HepG2 (cell line): ENCODE measurements at regions not wholly inside any gene's neighbourhood (a gene's known extent, or its start where the extent isn't known, plus 50 kb on each side); places are given as distances from the start of the nearest gene placed in this dataset.

ENCODE experiments used
- ATAC-seq: fragments of 200-7000 bp; cut with Tn5 transposase; 3 replicates; pipeline ENCODE4 v1.9.1; 2020; ENCODE audit warnings: mild to moderate bottlenecking, moderate library complexity
- BruUV-seq: library from RNA; stranded (reverse); fragments of 400-500 nt; replicated peaks from 2 replicates; lab custom pipeline; 2021; lab: Mats Ljungman, UMichigan
- CTCF ChIA-PET: fragments of 300-600 bp; formaldehyde crosslinking; extraction: SDS; loops from one replicate; lab custom pipeline; 2021; ENCODE audit warnings: low total read pairs, inconsistent platforms, low intra/inter-chr PET ratio; lab: Yijun Ruan, JAX
- POLR2A ChIA-PET: fragments of 350-600 bp; sonication (Branson Sonifier 250); formaldehyde crosslinking; loops from one replicate; lab custom pipeline; 2020; ENCODE audit warnings: antibody characterized with exemption, inconsistent platforms; lab: Yijun Ruan, JAX
- DNase-seq: peaks from one replicate; pipeline ENCODE4 v3.0.0-alpha.2; 2015; ENCODE audit warnings: low spot score
- FAIRE-seq: peaks from 3 replicates; lab custom pipeline; 2011; peaks lifted over from hg19 to GRCh38; lab: Jason Lieb, UNC
- H2AFZ ChIP-seq: one replicate; pipeline ENCODE4 v1.6.1; 2011; ENCODE audit warnings: low read length, inconsistent platforms
- H3K27ac ChIP-seq: fragments of 300-600 bp; 3 replicates; pipeline ENCODE4 v1.8.0; 2011; ENCODE audit warnings: mixed run types, mild to moderate bottlenecking, mixed read lengths, low read length, inconsistent platforms; ENCODE audit not compliant: insufficient read depth; ENCODE audit errors: extremely low read length
- H3K27me3 ChIP-seq, 2 experiments: fragments of 200-600 bp in 1 of 2; 2 replicates in 1 of 2; 3 replicates in 1 of 2; pipeline versions ENCODE4 v1.6.0 to v1.8.0; 2011; ENCODE audit warnings: low read length in 2 of 2, mild to moderate bottlenecking in 2 of 2, moderate library complexity in 2 of 2, inconsistent platforms in 1 of 2; ENCODE audit not compliant: insufficient read depth in 2 of 2, control insufficient read depth in 1 of 2
- H3K36me3 ChIP-seq, 2 experiments: fragments of 200-600 bp in 1 of 2; replicated peaks in 1 of 2; 2 replicates in 1 of 2; 3 replicates in 1 of 2; pipeline versions ENCODE4 v1.5.1 to v1.8.0; 2011; ENCODE audit warnings: low read length in 2 of 2, inconsistent platforms in 1 of 2; ENCODE audit not compliant: insufficient read depth in 2 of 2, control insufficient read depth in 1 of 2
- H3K4me1 ChIP-seq: 2 replicates; pipeline ENCODE4 v1.5.1; 2012; ENCODE audit warnings: low read length, inconsistent platforms; ENCODE audit not compliant: insufficient read depth
- H3K4me2 ChIP-seq: 2 replicates; pipeline ENCODE4 v1.6.0; 2011; ENCODE audit warnings: low read depth, low read length, inconsistent platforms
- H3K4me3 ChIP-seq, 3 experiments: fragments of 200-600 bp in 1 of 3; sonication (generic), shearing (Covaris generic) in 1 of 3; replicated peaks in 1 of 3; 2 replicates each; pipeline ENCODE4 v1.5.1; 2011 to 2016; ENCODE audit warnings: low read length in 3 of 3, inconsistent platforms in 2 of 3, low read depth in 2 of 3, mild to moderate bottlenecking in 2 of 3, control low read depth in 1 of 3, mixed read lengths in 1 of 3; ENCODE audit not compliant: insufficient read depth in 1 of 3
- H3K79me2 ChIP-seq: one replicate; pipeline ENCODE4 v1.6.1; 2011; ENCODE audit warnings: low read length, inconsistent platforms; ENCODE audit not compliant: insufficient read depth
- H3K9ac ChIP-seq: 2 replicates; pipeline ENCODE4 v1.6.0; 2011; ENCODE audit warnings: mild to moderate bottlenecking, low read depth, low read length, inconsistent platforms; ENCODE audit not compliant: insufficient read depth
- H3K9me3 ChIP-seq: 2 replicates; pipeline ENCODE4 v1.5.1; 2012; ENCODE audit warnings: mild to moderate bottlenecking, low read length
- H4K20me1 ChIP-seq: 2 replicates; pipeline ENCODE4 v1.6.0; 2011; ENCODE audit warnings: inconsistent platforms, mild to moderate bottlenecking, low read length, moderate library complexity; ENCODE audit not compliant: insufficient read depth
- CHCHD3 ChIP-seq: sonication (generic); formaldehyde crosslinking; IDR thresholded peaks from 2 replicates; pipeline ENCODE4 v1.8.0; 2022; ENCODE audit warnings: mild to moderate bottlenecking, missing genetic modification reagents, moderate library complexity
- HNF4A ChIP-seq: sonication (generic); formaldehyde crosslinking; IDR thresholded peaks from 2 replicates; pipeline ENCODE4 v1.4.0; 2020; ENCODE audit warnings: missing genetic modification reagents
- HOMEZ ChIP-seq: IDR thresholded peaks from 2 replicates; pipeline ENCODE4 v1.6.1; 2016; ENCODE audit warnings: low read depth
- JUNB ChIP-seq: sonication (generic); formaldehyde crosslinking; IDR thresholded peaks from 2 replicates; pipeline ENCODE4 v1.8.0; 2022; ENCODE audit warnings: missing genetic modification reagents, mild to moderate bottlenecking, borderline replicate concordance
- KDM5B ChIP-seq: sonication (generic); formaldehyde crosslinking; IDR thresholded peaks from 2 replicates; pipeline ENCODE4 v1.4.0; 2020; ENCODE audit warnings: missing genetic modification reagents, mild to moderate bottlenecking, borderline replicate concordance
- KDM6A ChIP-seq: IDR thresholded peaks from 2 replicates; pipeline ENCODE4 v1.6.1; 2016; ENCODE audit warnings: low read depth
- SNAPC5 ChIP-seq: sonication (generic); formaldehyde crosslinking; IDR thresholded peaks from 2 replicates; pipeline ENCODE4 v1.8.1; 2023; ENCODE audit warnings: mild to moderate bottlenecking, missing genetic modification reagents, borderline replicate concordance
- SP1 ChIP-seq, 2 experiments: fragments of 450-650 bp in 1 of 2; sonication (generic) in 1 of 2; formaldehyde crosslinking in 1 of 2; IDR thresholded peaks; 2 replicates each; pipeline versions ENCODE4 v1.4.0 to v1.6.1; 2016 to 2020; ENCODE audit warnings: missing genetic modification reagents in 1 of 2
- SRSF9 ChIP-seq: fragments of 200-400 bp; formaldehyde crosslinking; IDR thresholded peaks from 2 replicates; pipeline ENCODE4 v1.6.1; 2018; ENCODE audit warnings: borderline replicate concordance, mild to moderate bottlenecking, low read depth, low read length; ENCODE audit not compliant: insufficient read depth, poor library complexity, severe bottlenecking
- ZBTB10 ChIP-seq: sonication (generic); formaldehyde crosslinking; IDR thresholded peaks from 2 replicates; pipeline ENCODE4 v1.4.0; 2020; ENCODE audit warnings: missing genetic modification reagents, borderline replicate concordance
- ZNF225 ChIP-seq: sonication (generic); formaldehyde crosslinking; IDR thresholded peaks from 2 replicates; pipeline ENCODE4 v1.4.0; 2020; ENCODE audit warnings: mild to moderate bottlenecking, missing genetic modification reagents
- ZNF572 ChIP-seq: sonication (generic); formaldehyde crosslinking; IDR thresholded peaks from 2 replicates; pipeline ENCODE4 v1.5.1; 2020; ENCODE audit warnings: mild to moderate bottlenecking, missing genetic modification reagents
- WGBS: methylation state at CpG from one replicate; pipeline ENCODE4 v1.1.6; 2017; ENCODE audit warnings: low lambda C conversion rate; 5-methylcytosine and 5-hydroxymethylcytosine counted together
- in situ Hi-C: cut with HindIII; loops from 2 replicates; pipeline ENCODE4 v1.10.0; 2017; ENCODE audit warnings: low pct_unique_long_range_greater_than_20kb; ENCODE audit not compliant: extremely low pct_ligation_motif_present
- intact Hi-C: fragments of 100-400 bp; cut with micrococcal nuclease; formaldehyde crosslinking; loops from one replicate; pipeline ENCODE4 v1.10.0; 2022; ENCODE audit not compliant: unreplicated experiment
- TF ChIP-seq, protein P1 (sequence below): IDR thresholded peaks from 2 replicates; pipeline ENCODE4 v1.6.1; 2016
- TF ChIP-seq, protein P2 (sequence below): sonication (generic); formaldehyde crosslinking; IDR thresholded peaks from 2 replicates; pipeline ENCODE4 v1.9.0; 2021; ENCODE audit warnings: missing genetic modification reagents, borderline replicate concordance

DNA sequence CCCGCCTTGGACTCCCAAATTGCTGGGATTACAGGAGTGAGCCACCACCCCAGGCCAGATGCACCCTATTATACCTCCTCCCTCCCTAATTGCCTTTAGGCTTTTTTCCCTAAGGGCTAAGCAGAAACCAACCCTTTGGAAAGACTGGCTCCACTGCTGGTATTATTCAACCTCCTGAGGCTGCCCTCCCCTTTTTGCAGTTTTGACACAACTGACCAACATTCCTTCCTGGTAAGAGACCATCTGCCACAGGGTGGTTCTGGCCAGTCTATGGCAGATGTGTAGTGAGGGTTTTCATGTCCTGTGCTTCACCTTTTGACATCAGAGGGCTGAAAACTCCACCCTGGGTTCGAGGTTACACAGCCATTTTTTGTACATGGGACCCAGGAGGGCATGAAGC, 1785.3 kb upstream of the CELF4 start (continued):
- no peak for TF ChIP-seq HOMEZ (CRISPR knock-in tag)
- TF ChIP-seq ZNF572 (CRISPR knock-in tag): no peak

DNA sequence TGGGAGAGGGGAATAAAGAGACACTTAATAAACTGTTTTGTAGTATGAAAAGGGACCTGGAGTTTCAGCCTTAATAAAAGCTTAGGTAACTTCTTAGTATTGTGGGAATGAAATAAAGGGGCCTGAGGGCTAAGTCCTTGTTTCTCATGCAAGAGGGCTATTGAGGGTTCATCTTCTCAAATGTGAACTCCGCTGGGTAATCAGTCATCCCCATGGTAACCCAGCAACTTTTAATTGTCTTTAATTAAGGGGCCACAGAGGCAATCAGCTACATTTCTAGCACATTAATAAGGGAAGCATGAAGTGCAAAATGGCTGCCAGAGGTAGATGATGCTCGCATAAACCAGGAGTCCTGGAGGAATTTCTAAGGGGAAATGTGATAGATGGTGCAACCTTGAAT, 1784.2 kb upstream of the CELF4 start:
- in situ Hi-C loops: no loop called here
- Histone ChIP-seq H4K20me1 (no peaks in the 10 kb centered on the region), H3K4me1 (peaks cover 23% of the 10 kb centered on the region), H2AFZ (no peak overlapping the region), H3K4me3 (no peak overlapping the region), H3K27me3 (no peaks in the 10 kb centered on the region), H3K79me2 (no peaks in the 10 kb centered on the region), H3K9ac (no peak overlapping the region), H3K4me2 (no peak overlapping the region), H3K36me3 (no peaks in the 10 kb centered on the region), H3K9me3 (no peaks in the 10 kb centered on the region), H3K27ac (no peak overlapping the region)
- WGBS: 95% methylated on average over 2 of the region's 2 CpGs
- no peak for ATAC-seq
- no peak for FAIRE-seq
- CTCF ChIA-PET: no interaction called here
- DNase-seq: no peak
- intact Hi-C loops: no loop called here
- BruUV-seq: no TSS peak
- POLR2A ChIA-PET: no interaction called here
- TF ChIP-seq HNF4A (CRISPR knock-in tag) (no peak), ZNF225 (CRISPR knock-in tag) (no peak), SP1 (IDR thresholded peaks at IDR 0.05) (no peak), SP1 (CRISPR knock-in tag; IDR thresholded peaks at IDR 0.05) (no peak), ZBTB10 (CRISPR knock-in tag) (no peak), KDM6A (CRISPR knock-in tag) (no peak), JUNB (CRISPR knock-in tag) (no peak), SRSF9 (no peak), CHCHD3 (CRISPR knock-in tag) (no peak), SNAPC5 (no peak), KDM5B (CRISPR knock-in tag) (no peak)
- TF ChIP-seq, protein P1, sequence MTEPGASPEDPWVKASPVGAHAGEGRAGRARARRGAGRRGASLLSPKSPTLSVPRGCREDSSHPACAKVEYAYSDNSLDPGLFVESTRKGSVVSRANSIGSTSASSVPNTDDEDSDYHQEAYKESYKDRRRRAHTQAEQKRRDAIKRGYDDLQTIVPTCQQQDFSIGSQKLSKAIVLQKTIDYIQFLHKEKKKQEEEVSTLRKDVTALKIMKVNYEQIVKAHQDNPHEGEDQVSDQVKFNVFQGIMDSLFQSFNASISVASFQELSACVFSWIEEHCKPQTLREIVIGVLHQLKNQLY (CRISPR knock-in tag): no peak
- TF ChIP-seq, protein P2, sequence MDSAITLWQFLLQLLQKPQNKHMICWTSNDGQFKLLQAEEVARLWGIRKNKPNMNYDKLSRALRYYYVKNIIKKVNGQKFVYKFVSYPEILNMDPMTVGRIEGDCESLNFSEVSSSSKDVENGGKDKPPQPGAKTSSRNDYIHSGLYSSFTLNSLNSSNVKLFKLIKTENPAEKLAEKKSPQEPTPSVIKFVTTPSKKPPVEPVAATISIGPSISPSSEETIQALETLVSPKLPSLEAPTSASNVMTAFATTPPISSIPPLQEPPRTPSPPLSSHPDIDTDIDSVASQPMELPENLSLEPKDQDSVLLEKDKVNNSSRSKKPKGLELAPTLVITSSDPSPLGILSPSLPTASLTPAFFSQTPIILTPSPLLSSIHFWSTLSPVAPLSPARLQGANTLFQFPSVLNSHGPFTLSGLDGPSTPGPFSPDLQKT (CRISPR knock-in tag): no peak
